ENCODE measurements at regions not wholly inside any gene's neighbourhood (a gene's known extent, or its start where the extent isn't known, plus 50 kb on each side); places are given as distances from the start of the nearest gene placed in this dataset.

- DNase-seq (ENCODE audit: insufficient read length, low spot score) (no peak), FAIRE-seq (no peak)
- TF ChIP-seq TAF1 (IDR thresholded peaks at IDR 0.05; ENCODE audit: low read depth, low read length) = no peak
- TF ChIP-seq POLR2AphosphoS5 (IDR thresholded peaks at IDR 0.05; ENCODE audit: low read depth, low read length) = no peak
- no peak for TF ChIP-seq POU2F2 (IDR thresholded peaks at IDR 0.05; ENCODE audit: low read depth, low read length)
These were observed 279.9 kb upstream of the CD180 start for GRCh38 chr5:67476531-67476930.

DNA sequence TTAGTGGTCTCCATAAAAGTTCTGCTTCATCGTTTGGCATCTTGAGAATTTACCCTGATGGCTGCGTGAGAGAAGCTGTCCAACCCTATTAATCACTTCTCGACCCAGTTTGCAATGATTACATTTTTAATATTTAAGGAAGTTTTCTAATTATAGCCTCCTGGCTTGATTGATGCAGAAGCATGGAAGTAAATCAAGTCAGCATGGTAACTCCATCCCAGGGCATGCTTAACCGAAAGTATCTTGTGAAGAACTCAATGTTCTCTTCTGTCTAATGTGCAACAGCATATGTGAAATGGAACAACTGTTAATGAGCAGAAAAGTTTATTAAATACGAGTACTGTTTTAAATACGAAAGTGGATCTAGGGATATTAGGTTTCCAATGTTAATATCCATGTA is 278.9 kb upstream of the CD180 start:
- TF ChIP-seq POLR2A (IDR thresholded peaks at IDR 0.05; ENCODE audit: low read depth, low read length) (no peak), POLR2AphosphoS5 (IDR thresholded peaks at IDR 0.05; ENCODE audit: low read depth, low read length) (no peak), SPI1 (IDR thresholded peaks at IDR 0.05; ENCODE audit: low read depth, low read length) (no peak), TAF1 (IDR thresholded peaks at IDR 0.05; ENCODE audit: low read depth, low read length) (no peak), PAX5 (IDR thresholded peaks at IDR 0.05; ENCODE audit: insufficient read depth, low read length, severe bottlenecking) (no peak), POU2F2 (IDR thresholded peaks at IDR 0.05; ENCODE audit: low read depth, low read length) (no peak)
- FAIRE-seq = no peak
- DNase-seq (ENCODE audit: insufficient read length, low spot score) = no peak

DNA sequence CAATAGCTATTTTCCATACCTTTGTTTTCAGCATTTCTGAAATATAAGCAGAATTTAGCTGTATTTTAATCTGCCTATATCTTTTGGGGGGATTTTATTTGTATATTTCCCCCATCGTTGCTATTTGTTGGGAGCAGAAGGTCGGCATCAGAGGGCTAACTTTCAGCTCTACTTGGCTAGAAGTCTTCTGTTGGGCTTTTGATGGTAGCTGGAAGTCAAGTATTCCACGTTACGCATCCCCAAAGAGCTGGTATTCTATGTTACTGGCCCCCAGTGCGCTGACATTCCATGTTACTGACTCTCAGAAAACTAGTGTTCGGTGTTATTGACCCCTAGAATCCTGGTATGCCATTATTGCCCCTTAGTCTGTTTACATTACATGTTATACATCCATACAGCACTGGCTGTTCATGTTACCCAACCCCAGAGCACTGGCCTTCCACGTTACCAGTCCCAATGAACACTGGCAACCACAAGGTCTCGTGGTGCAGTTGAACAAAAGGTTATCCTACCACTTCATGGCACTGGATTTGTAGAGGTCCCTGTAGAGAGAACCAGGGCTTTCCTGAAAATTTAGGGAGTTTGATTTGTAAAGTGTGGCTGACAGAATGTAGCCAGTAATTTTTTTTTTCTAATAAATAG is 278.1 kb upstream of the CD180 start:
- TF ChIP-seq PAX5 (IDR thresholded peaks at IDR 0.05; ENCODE audit: insufficient read depth, low read length, severe bottlenecking) (no peak), POLR2AphosphoS5 (IDR thresholded peaks at IDR 0.05; ENCODE audit: low read depth, low read length) (no peak), POLR2A (IDR thresholded peaks at IDR 0.05; ENCODE audit: low read depth, low read length) (no peak), SPI1 (IDR thresholded peaks at IDR 0.05; ENCODE audit: low read depth, low read length) (no peak), TAF1 (IDR thresholded peaks at IDR 0.05; ENCODE audit: low read depth, low read length) (no peak)
- DNase-seq (ENCODE audit: insufficient read length, low spot score) = no peak
- no peak for FAIRE-seq

DNA sequence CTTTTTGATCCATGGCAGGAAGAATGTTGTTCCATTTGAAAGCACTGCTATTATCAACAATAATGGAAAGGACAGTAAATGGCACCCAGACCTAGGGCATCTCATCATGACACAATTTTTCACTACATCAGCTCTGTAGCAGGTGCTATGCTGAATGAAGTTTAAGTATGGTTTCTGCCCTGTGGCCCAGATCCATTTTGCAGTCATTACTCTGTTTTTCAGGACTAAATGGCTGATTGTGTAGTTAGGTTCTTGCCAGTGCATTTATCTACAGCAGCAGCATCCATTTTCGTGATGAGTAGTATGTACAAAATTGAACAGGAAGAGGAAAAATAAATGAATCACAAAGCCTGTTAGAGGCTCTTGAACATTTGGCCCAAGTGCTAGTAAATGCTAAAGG is 270.5 kb upstream of the CD180 start:
- no peak for DNase-seq (ENCODE audit: insufficient read length, low spot score)
- no peak for FAIRE-seq
- no peak for TF ChIP-seq POLR2AphosphoS5 (IDR thresholded peaks at IDR 0.05; ENCODE audit: low read depth, low read length)
- TF ChIP-seq SPI1 (IDR thresholded peaks at IDR 0.05; ENCODE audit: low read depth, low read length) = no peak

DNA sequence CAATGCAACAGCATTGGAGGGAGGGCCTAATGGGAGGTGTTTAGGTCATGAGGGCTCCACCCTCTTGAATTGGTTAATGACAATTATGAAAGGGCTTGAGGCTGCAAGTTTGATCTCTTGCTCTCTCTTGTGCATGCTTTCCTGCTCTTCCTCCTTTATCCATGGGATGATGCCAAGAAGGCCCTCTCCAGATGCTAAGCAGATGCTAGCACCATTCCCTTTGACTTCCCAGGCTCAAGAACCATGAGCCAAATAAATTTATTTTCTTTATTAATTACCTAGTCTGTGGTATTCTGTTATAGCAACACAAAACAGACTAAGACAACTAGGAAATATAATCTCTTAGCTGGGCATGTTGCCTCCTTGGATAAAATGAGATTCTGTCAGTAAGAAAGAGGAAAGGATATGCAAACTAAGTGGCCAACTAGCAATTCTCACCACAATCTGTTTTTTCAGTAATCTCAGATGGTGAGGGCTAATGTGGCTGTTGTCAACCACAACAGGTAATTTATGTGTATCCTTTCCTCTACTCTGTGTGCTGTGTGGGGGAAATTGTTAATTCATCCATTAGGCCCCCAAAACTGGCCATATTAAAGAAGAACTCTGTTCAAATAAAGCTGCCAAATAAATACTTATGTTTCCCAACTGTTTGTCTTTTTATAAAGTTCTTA is 269.1 kb upstream of the CD180 start:
- TF ChIP-seq PAX5 (IDR thresholded peaks at IDR 0.05; ENCODE audit: insufficient read depth, low read length, severe bottlenecking) (no peak), POLR2A (IDR thresholded peaks at IDR 0.05; ENCODE audit: low read depth, low read length) (no peak), POLR2AphosphoS5 (IDR thresholded peaks at IDR 0.05; ENCODE audit: low read depth, low read length) (no peak), SPI1 (IDR thresholded peaks at IDR 0.05; ENCODE audit: low read depth, low read length) (no peak), TAF1 (IDR thresholded peaks at IDR 0.05; ENCODE audit: low read depth, low read length) (no peak), POU2F2 (IDR thresholded peaks at IDR 0.05; ENCODE audit: low read depth, low read length) (no peak)
- FAIRE-seq (no peak), DNase-seq (ENCODE audit: insufficient read length, low spot score) (no peak)

DNA sequence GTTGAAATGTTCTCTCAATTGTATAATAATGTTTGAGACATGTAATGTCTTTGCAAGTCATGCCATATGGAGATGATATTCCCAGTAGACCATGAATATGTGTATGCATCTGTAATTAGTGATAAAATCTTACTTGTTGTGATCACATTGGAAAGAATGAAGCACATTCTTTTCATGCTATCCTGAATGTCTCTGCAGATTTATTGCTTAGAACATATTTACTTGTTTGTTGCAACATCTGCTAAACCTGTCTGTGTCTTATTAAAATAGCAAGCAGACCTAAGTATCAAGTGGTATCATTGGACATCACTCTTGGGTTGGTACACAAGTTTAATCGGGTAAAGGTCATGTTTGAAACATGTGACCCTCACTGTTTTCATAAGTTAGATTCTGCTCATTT is 265.5 kb upstream of the CD180 start:
- TF ChIP-seq POLR2A (IDR thresholded peaks at IDR 0.05; ENCODE audit: low read depth, low read length) (no peak), PAX5 (IDR thresholded peaks at IDR 0.05; ENCODE audit: insufficient read depth, low read length, severe bottlenecking) (no peak), POU2F2 (IDR thresholded peaks at IDR 0.05; ENCODE audit: low read depth, low read length) (no peak), POLR2AphosphoS5 (IDR thresholded peaks at IDR 0.05; ENCODE audit: low read depth, low read length) (no peak), SPI1 (IDR thresholded peaks at IDR 0.05; ENCODE audit: low read depth, low read length) (no peak), TAF1 (IDR thresholded peaks at IDR 0.05; ENCODE audit: low read depth, low read length) (no peak)
- DNase-seq (ENCODE audit: insufficient read length, low spot score) (no peak), FAIRE-seq (no peak)

- DNase-seq (ENCODE audit: insufficient read length, low spot score) = no peak
- FAIRE-seq = no peak
These were observed 262.7 kb upstream of the CD180 start for GRCh38 chr5:67459253-67459652.

GRCh38 chr5:67455970-67456369 is 259.4 kb upstream of the CD180 start:
- no peak for TF ChIP-seq POLR2A (IDR thresholded peaks at IDR 0.05; ENCODE audit: low read depth, low read length)
- TF ChIP-seq SPI1 (IDR thresholded peaks at IDR 0.05; ENCODE audit: low read depth, low read length) = no peak
- TF ChIP-seq POLR2AphosphoS5 (IDR thresholded peaks at IDR 0.05; ENCODE audit: low read depth, low read length) = no peak
- no peak for TF ChIP-seq PAX5 (IDR thresholded peaks at IDR 0.05; ENCODE audit: insufficient read depth, low read length, severe bottlenecking)
- TF ChIP-seq POU2F2 (IDR thresholded peaks at IDR 0.05; ENCODE audit: low read depth, low read length) = no peak
- no peak for TF ChIP-seq TAF1 (IDR thresholded peaks at IDR 0.05; ENCODE audit: low read depth, low read length)
- FAIRE-seq = no peak
- no peak for DNase-seq (ENCODE audit: insufficient read length, low spot score)

More at GRCh38 chr5:67459253-67459652, 262.7 kb upstream of the CD180 start:
- no peak for TF ChIP-seq SPI1 (IDR thresholded peaks at IDR 0.05; ENCODE audit: low read depth, low read length)

DNA sequence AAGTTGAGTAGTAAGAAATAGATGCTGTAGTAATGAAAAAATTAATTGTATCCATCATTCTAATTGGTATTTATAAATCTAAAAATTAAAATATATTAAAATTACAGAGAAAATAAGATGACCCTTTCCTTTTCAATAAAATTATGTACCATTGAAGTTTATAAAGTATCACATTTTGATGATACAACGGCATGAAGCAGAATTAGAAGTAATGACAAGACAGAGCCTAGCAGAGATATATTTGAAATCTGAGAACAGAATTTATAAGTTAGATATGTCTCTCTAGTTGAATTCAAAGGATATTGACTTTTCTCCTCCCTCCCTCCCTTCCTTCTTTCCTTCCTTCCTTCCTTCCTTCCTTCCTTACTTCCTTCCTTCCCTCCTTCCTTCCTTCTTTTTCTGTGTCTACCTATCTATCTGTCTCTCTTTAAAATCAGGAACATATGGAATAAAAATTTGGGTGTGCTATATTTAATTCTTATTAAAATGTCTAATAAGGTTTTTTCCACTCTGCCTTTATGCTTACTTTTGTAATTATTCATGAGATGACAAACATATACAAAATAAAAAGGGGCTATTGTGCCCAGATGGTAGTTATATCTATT is 258.5 kb upstream of the CD180 start:
- DNase-seq (ENCODE audit: insufficient read length, low spot score) (no peak), FAIRE-seq (no peak)
- TF ChIP-seq POU2F2 (IDR thresholded peaks at IDR 0.05; ENCODE audit: low read depth, low read length) (no peak), POLR2AphosphoS5 (IDR thresholded peaks at IDR 0.05; ENCODE audit: low read depth, low read length) (no peak), TAF1 (IDR thresholded peaks at IDR 0.05; ENCODE audit: low read depth, low read length) (no peak)

DNA sequence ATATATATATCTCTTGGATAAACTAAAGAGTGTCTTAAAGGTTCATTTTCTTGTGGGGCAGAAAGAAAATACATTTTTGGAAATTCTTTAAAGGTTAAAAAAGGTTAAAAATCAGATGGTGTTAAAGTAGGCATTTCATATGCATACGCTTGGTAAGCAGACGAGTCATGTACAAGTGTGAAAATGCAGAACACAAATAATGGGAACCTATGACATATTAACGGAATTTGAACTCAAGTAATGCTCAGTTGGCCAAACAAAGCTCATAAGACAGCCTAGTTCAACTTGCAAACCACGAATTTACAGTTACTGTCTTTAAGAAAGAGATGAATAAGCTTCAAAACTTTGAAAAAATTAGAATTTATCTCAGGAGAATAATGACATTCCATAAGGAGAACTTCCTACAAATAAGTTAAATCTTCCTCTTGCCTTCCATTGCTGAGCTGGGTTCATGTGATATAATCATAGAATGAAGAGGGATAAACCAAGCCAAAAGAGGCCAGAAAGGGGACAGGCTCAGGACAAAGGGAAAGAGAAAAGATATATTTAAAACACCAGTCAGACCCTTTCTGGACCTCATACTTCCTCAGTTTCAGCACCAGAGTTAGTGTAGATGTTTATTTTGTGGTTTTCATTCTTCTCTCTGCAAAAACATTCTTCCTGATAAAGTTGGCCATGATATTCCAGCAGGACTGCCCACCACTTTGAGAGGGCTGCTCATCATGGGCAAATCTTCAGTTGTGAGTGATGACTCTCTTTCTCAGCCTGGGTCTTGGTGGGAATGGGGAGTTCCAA is 256.7 kb upstream of the CD180 start:
- FAIRE-seq = no peak
- DNase-seq (ENCODE audit: insufficient read length, low spot score) = no peak
- TF ChIP-seq POLR2AphosphoS5 (IDR thresholded peaks at IDR 0.05; ENCODE audit: low read depth, low read length) (no peak), TAF1 (IDR thresholded peaks at IDR 0.05; ENCODE audit: low read depth, low read length) (no peak), SPI1 (IDR thresholded peaks at IDR 0.05; ENCODE audit: low read depth, low read length) (no peak), POU2F2 (IDR thresholded peaks at IDR 0.05; ENCODE audit: low read depth, low read length) (no peak), PAX5 (IDR thresholded peaks at IDR 0.05; ENCODE audit: insufficient read depth, low read length, severe bottlenecking) (no peak), POLR2A (IDR thresholded peaks at IDR 0.05; ENCODE audit: low read depth, low read length) (no peak)
